NCI-H82 (cell line): ENCODE measurements at regions not wholly inside any gene's neighbourhood (a gene's known extent, or its start where the extent isn't known, plus 50 kb on each side); places are given as distances from the start of the nearest gene placed in this dataset.

Experiments used
- DNase-seq: peaks from one replicate; lab custom pipeline; 2025; lab: John Stamatoyannopoulos, UW

- DNase-seq: no peak
These were observed 84.7 kb upstream of the AKIP1 start for GRCh38 chr11:8826139-8826786.

GRCh38 chr11:8826901-8827560 is 84.0 kb upstream of the AKIP1 start:
- DNase-seq: no peak

- no peak for DNase-seq
These were observed 82.9 kb upstream of the AKIP1 start for GRCh38 chr11:8828046-8828445.

GRCh38 chr11:8828580-8829361 is 82.2 kb upstream of the AKIP1 start:
- DNase-seq: no peak

- DNase-seq: no peak
These were observed 81.4 kb upstream of the AKIP1 start for GRCh38 chr11:8829556-8829955.

GRCh38 chr11:8830641-8831040 is 80.3 kb upstream of the AKIP1 start:
- DNase-seq: peak; percentile 31

GRCh38 chr11:8831861-8832260 is 79.1 kb upstream of the AKIP1 start:
- peak; percentile 4 for DNase-seq

GRCh38 chr11:8832571-8833260 is 78.3 kb upstream of the AKIP1 start:
- DNase-seq: peak; percentile 98

- peak; percentile 60 for DNase-seq
These were observed 77.2 kb upstream of the AKIP1 start for GRCh38 chr11:8833568-8834315.

GRCh38 chr11:8834379-8834778 is 76.6 kb upstream of the AKIP1 start:
- DNase-seq: no peak

GRCh38 chr11:8838248-8838647 is 72.7 kb upstream of the AKIP1 start:
- DNase-seq: no peak

- peak; percentile 52 for DNase-seq
These were observed 71.6 kb upstream of the AKIP1 start for GRCh38 chr11:8839306-8839956.

- DNase-seq: no peak
These were observed 70.7 kb upstream of the AKIP1 start for GRCh38 chr11:8839957-8840945.

- DNase-seq: no peak
These were observed 69.1 kb upstream of the AKIP1 start for GRCh38 chr11:8841899-8842298.

- DNase-seq: no peak
These were observed 52.2 kb upstream of the AKIP1 start for GRCh38 chr11:8858808-8859207.
